Activated CD4-positive, alpha-beta T cell treated with anti-CD3 and anti-CD28 coated beads for 4 hours (primary cell): ENCODE measurements at regions not wholly inside any gene's neighbourhood (a gene's known extent, or its start where the extent isn't known, plus 50 kb on each side); places are given as distances from the start of the nearest gene placed in this dataset.

Experiments used
- DNase-seq, 2 donors: peaks; one replicate each; pipeline ENCODE4 v3.0.0-alpha.2; 2020

DNA sequence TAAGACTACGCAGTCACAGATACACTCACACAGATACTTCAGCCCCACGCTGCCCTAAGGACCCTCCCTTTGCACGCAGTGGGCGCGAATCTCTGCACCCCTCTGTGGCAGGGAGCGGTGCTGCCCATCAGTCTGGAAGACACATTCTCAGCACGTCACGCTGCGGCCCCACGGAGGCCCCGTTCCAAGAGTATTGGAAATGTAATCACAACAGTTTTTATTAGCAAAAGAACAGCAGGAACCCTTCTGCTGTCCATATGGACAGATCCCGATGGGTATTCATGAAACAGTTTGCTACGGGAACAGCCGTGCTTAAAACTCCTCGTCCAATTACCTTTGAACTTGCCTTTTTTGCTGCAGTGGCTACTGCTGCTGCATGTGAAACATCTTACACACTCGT, 131.0 kb downstream of the RPS24 start:
- DNase-seq, result no peak

DNA sequence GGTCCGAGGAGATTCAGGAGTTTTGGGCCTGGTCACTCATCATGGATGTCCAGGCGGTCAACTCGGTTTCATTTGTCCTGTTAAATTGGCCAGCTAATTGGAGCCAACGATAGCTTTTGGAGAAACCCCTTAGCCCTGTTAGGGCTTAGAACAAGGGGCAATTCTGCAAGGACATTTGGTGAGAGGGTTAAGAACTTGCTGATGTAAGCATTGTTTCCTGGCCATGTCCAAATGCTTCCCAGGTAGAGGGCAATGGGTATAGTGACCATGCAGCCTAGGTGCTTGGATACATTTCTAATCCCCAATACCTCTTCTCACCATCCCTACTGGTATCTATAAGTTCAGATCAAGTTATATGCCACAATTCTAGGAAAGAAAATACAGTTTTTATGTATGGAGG, 131.5 kb downstream of the RPS24 start:
- no peak for DNase-seq

DNA sequence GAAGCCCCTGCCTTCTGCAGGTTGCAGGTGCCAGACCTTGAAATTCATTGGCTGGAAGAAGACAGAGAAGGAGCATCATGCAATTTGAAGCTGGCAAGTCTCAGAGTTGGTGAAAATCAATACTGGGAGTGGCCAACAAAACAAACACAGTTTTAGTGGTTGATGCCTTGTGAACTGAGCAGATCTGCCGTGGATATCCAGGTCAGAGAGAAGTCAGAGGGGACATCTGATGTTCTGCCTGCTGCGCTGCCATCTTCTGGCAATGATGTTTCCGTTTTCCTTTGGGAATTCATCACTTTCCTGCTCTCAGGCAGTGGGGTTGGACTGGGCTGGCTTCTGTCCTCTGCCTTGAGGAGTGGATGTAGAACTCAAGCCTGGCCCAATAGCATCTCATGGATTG, 132.0 kb downstream of the RPS24 start:
- DNase-seq, result no peak

DNA sequence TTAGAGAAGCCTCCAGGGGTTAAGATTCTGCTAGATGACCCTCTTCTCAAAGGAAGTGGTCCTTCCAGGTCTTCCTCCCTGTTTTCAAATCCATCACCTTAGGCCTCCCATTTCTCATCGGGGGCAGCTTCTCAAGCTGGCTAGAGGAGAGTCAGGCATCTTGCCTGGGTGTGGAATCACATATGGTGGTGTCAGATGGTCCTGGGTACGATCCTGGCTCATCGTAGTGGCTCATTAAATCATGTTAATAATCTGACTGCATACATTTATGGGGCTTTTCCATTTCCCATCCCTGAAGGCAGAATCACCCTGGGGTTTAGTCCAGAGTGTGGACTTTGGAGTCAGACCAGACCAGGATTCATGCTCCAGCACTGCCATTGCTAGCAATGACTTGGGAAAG, 132.6 kb downstream of the RPS24 start:
- DNase-seq, result no peak

DNA sequence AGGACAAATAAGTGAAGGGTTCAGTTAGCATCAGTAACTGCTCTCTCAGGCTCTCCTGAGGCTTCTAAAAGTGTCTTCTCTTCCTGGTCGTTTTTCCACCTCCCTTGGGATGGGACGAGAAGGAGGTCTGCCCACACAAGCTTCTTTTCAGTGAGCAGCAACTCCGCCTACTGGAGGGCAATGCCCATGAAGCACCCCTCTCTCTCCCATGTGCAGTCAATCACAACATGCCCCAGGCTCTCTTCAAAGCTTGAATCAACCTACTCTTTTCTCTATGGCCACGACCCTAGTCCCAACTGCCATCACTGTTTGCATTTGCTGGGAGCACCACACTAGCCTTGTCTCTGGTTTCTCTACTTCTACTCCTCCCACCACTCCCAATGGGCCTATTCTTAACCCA, 135.6 kb downstream of the RPS24 start:
- no peak for DNase-seq

DNA sequence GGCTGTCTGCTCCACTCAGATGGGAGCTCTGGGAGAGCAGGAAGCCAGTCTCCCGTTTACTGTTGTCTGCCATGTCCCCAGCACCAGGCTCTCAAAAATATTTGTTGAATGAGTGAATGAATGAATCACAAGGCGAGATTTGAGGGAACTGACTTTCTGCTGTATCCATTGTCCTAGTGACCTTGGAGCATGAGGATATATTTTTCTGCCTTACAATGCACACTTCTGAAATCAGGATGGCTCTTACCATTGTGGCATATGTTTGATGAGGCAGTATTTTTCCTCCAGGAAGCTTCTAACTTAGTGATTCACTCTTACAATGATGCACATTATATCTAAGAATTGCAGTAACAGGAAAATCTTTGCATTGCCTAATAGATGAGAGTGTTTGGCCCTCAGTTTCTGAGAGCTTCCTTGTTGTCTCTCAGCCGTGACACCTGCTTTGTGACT, 136.4 kb downstream of the RPS24 start:
- DNase-seq, result no peak

DNA sequence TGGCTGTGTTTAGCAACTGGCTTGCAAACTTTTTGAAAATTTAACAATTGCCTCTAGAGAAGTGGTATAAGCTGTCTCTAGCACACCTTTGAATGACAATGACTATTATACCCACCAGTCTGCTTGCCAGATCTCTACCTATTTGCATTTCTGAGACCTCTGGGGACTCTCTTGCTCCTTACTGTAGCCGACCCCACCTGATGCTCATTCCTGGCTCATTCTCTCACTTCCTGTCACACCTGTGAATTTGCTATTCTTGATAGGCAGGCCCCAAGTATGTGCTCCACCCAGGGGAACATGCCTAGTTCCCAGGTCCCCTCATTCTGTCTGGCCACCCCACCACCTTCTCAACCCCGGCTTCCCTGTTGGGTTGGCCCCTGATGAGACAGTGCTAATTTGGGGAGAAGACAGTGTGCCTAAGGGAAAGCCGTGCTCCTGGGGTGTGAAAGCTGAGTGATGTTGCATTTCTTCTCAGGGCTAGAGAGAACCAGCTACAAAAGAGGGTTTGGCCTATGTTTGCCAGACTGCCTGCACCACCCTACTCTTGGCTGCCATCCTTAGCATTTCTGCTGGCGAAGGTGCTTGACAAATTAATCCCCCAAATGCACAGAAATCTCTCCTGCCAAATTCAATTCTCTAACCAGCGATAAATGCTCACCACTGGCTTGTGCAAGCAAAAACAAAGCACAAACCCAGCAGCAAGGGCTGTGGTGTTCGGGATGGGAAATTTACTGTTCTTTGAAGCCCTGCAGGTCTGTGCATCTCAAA, 138.2 kb downstream of the RPS24 start:
- DNase-seq, result no peak

DNA sequence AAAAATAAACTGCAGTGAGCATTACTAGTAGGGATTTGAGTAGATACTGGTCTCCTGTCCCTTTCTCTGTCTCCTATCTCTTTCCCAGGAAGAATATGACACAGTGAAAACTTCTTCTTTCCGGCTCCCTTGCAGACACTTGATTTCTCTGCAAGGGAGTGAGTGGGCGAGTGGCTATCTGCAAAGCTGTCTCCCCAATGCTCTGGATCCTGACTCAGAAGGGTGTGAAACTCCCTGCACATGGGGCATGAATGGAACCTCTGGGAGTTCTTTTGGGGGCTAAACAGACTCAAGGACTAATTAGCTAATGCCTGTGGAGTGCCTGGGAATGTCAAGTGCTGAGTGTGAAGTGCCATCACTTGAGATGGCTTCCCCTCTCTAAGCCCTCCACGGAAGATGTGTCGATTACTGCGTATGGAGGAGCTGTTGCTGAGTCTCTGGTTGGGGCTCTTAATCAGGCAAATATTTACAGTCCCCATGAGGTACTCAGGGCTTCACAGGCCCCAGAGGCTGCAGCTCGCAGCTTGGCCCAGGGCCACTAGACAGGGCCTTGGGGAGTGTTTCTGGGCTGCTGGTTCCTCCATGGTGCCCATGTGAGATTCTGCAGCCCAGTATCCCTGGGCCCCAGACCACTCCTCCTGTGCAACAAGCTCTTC, 139.8 kb downstream of the RPS24 start:
- DNase-seq, result no peak

DNA sequence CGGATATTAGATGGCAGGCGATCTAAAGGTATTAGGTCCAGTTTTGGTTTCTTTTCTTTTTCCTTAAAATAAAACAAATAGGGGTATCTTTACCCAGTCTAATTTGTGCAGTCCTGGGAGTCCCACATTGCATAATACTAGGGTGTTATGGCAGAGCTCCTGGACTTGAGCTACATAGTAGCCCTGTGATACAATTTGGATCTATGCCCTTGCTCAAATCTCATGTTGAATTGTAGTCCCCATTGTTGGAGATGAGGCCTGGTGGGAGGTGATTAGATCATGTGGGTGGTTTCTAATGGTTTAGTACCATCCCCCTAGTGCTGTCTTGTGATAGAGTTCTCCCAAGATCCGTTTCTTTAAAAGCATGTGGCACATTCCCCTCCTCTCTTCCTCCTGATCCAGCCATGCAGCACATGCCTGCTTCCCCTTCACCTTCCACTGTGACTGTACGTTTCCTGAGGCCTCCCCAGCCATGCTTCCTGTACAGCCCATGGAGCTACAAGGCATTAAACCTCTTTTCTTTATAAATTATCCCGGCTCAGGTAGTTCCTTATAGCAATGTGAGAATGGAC, 141.9 kb downstream of the RPS24 start:
- DNase-seq, result no peak

DNA sequence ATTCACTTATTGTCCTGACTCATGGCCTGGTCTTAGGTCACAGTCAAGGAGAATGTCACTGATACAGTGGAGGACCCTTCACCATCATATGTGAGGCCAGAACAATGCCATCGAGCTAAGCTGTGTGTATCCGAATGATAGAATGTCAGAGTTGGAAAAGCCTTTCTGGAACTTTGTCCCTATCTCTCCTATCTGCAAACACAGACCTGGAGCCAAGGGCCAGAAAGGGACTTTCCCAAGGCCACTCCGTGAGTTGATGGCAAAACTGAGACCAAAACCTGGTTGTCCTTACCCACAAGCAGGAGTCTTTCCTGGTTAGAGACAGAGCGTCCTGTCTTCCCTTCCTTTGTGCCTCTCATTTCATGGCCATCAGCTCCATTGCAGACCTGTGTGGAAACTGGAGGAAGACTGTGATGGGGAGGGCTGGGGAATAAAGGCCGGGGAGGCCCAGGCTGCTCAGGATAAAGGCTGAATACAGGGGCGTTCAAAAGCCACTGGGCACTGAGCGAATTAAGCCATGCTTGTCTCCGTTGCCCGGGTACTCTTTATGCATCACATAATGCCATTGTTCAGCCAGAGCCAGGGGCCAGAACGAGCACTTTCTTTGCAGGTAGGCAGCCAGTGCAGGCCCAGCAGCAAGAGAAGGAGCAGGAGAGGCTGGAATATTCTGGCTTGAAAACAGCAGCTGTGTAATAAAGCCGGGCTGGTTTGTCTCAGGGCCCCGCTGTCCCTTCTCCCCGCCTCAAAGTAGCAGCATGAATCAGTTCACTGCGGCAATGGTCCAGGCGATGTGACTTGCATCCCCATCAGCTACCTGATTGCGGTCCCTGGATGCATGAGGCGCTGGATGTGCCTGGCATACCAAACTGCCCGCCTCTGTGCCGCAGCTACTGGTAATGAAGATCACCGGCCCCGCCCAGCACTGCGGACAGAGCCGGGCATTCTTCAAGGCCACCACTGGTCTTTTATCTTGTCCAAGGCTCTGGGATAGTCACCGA, 143.0 kb downstream of the RPS24 start:
- DNase-seq, result no peak

DNA sequence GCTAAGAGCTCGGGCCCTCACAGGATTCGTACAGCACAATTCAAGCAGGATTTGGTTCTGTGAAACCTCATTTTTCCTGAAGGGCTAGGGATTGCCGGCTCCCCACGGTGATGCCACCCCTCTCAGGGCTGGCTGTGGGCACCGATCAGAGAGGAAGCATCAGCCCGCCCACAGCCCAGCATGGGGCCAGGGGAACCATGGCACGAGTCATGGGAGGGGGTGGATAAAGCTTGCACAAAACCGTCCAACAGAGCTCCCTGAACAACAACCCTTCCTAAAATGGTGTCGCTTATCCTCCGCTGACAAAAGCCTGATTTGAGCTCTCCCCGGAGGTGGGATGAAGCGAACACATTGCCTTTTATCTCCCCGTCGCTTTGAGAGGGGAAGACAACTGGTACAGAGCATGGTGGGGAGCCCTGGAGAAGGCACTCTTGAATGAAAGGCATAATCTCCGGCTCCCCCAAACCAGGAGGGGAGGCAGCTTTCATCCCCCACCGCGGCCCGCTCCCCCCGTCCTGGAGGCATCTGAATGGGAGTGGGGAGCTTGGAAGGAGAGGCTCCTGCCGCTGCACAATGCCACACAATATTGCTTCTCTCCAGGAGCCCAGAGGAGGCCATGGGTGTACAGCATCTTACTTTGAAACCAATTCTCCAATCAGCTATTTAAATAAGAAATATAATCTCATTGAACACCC, 144.0 kb downstream of the RPS24 start:
- DNase-seq, result no peak

DNA sequence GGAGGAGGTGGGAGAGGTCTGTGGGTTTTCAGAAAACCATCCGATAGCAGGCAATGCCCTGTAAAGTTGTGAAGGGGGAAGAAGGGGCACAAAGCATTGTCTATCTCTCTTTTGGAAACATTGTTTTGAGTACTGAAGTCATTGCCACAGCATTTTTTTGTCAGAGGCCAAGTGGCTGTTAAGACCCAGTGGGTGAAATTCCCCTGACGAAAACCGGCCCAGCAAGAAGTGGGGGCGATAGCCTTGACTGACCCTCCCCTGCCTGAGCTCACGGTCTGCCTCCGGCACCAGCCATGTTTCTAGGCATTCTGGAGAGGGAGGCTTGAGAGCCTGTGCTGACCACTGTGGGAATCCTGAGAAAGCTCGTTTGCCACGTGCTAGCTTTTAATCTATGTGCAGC, 144.7 kb downstream of the RPS24 start:
- DNase-seq, result no peak

DNA sequence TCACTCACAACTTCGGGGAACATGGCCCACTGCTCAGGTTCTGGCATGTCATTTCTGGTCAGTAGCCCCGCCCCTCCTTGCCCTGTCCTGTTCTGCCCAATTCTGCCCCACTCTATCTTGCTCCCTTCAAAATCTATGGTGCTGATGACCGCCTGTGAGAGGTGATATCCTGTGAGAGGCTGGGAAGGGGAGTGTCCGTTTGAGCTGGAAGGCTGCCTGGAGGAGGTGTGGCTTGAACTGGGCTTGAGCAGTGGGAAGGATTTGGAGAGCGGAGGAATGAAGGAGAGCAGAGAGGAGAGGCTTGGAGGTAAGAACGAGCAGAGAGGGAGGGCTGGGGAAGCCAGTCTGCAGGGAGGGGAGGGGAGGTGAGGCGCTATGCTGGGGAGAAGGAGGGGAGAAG, 145.3 kb downstream of the RPS24 start:
- DNase-seq, result no peak

DNA sequence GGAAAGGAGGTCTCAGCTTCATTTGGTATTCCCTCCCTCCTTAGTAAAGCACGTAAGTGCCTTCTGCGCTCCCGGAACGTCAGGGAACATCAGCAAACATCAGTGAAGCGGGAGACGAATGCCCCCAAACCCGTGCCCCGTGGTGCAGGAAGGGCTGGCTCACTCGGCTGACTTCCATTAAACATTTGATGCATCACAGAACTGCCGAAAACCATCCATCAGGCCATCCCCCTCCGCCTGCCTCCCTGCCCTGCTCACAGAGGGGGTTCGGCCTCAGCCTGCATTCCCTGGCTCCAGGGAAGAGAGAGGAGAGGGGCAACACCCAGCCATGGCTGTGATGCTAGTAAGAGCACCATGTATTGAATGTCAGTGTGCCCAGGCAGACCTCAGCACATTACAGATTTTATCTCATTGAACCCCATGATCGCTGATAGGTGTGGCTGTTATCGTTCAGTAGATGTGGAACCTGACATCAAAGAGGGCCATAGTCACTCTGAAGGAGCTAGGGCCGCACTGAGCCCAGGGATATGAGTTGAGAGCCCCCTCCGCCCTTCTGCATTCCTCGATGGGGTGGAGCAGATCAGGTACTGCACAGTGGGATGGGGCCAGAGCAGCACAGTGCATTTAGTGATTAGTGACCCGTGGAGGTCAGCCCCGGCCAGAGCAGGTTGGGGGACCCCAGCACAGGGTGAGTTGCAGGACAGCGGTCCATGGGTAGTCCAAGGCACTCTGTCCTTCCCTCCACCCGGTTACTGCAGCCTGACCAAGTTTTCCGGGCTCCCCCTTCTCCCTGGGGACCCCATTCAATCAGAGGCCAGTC, 146.4 kb downstream of the RPS24 start:
- no peak for DNase-seq

DNA sequence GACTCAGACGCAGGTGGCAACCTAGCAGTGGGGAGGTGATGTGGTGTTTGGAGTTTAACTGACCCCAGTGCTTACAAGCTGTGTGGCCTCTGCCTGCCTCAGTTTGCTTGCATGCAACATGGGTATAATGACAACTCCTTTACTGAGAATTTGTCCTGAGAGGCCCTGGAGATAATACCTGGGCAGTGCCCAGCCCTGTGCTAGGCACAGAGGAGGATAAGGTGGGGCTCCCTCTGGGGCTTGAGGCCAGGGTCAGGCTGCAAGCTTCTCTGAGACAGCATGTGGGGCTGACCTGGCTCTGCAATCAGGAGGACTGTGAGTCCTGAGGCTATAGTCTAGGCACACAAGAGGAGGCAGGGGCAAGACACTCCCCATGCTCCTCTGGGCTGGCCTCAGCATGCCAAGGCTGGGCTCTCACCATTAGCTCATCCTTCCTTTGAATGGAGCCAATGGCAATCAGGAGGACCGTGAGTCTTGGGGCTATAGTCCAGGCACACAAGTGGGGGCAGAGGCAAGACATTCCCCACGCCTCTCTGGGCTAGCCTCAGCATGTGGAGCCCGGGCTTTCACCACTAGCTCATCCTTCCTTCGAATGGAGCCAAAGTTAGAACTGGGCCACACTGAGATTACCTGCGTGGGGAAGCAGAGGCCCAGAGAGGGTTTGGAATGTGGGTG, 147.9 kb downstream of the RPS24 start:
- no peak for DNase-seq

DNA sequence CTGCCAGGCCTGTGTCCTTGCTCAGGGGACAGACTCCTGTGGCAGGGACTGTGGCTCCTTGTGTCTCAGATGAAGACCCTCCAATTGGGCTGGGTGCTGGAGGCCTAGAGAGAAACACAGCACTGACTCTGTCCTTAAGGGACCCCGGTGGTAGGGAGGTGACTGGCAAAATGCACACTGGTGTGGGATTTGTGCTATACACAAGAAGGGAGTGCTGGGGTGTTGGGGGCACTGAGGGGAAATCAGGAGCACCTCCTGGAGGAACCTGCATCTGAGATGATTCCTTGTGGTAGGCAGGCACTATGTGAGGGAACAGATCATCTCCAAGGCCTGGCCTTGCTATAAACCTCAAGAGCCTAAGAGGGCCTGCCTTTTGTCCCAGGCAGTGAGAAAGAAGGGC, 149.2 kb downstream of the RPS24 start:
- no peak for DNase-seq

DNA sequence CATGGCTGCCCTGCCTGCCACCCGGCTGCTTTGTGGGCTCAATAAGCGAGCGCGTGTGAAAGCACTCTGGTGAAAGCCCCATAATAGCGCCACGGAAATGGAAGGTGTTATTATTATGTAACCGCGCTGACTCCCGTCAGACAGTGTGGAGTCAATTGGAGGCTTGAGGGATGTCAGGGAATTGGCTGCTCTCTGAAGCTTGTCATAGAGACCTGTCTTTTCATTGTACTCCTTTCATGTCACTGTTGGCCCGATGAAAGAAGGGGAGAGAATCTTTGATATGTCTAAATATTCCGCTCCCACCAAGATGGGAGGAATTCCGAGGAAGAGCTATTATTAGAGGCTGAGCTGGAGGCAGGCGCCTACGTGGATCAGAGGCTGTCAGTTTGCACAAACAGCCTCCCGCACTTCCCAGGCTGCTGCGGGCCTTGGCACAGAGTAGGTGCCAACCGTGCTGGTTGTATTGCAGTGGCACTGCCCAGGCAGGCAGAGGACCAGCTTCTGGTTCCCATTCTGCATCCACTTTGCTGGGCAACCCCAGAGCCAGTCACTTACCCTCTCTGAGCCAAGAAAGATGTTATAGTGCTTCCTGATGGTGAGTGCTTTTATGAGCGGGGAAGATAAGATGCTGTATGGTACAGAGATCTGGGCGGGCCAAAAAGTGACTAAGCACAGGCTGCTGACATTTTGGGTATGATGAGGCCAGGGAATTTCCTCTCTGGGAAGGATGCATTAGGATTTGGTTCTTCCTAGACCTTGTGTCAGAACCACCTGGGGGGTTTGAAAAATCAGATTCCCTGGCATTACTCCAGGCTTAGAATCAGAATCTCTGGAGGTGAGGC, 151.4 kb downstream of the RPS24 start:
- no peak for DNase-seq

DNA sequence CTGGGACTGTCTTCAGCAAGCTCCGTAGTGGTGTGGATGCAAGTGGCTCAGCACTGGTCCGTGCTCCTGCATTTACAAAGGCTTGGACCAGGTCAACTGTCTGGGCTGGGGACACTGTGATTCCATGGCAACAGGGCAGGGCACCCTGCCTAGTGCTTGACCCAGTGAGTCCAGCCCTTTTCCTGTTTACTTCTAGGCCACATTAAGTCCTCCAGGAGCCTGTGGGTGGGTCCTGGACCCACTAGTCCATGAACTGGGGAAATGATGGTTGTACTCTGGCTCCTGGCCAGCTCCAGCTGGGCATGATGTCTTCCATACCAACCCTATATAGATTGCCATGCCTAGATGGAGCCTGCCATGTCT, 152.0 kb downstream of the RPS24 start:
- no peak for DNase-seq

DNA sequence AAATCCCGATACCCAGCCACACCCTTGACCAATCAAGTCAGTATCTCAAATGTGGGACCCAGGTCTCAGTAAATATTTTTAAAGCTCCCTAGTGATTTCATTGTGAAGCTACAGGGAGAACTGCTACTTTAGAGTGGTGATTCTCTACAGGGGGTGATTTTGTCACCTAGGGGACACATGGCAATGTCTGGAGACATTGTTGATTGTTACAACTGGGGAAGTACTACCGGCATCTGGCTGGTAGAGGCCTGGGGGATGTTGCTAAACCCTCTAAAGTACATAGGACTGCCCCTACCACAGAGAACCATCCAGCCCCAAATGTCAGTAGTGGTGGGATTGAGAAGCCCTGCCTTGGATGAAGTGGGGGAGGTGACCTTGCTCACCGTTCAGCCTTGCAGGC, 152.9 kb downstream of the RPS24 start:
- no peak for DNase-seq

DNA sequence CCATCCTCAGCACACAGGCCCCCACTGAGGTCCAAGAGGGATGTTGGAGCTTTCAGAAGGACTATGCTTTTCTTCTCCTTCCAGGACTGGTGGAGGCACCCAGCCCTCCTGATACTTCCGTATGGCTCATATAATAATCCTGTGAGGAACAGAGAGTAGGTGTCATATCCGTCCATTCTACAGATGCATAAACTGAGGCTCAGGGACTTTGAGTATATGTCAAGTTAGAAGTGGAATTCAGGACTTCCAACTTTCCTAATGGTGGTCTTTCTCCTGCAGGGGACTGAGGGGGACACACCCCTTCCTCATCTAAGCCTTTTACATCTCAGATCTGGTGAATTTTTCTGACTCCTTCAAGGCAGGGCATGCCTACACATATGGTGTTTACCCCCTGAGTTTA, 153.7 kb downstream of the RPS24 start:
- DNase-seq, result no peak
